ENCODE measurements at regions not wholly inside any gene's neighbourhood (a gene's known extent, or its start where the extent isn't known, plus 50 kb on each side); places are given as distances from the start of the nearest gene placed in this dataset.
"Not testable (repeated sequence)": the region's sequence is repeated elsewhere in the genome, so short reads cannot be mapped to it uniquely, and the experiment has no call there.

- Histone ChIP-seq H3K27me3 (ENCODE audit: control insufficient read depth, insufficient read depth, low read length) (no peaks in the 10 kb centered on the region), H3K4me3 (ENCODE audit: low read depth in 2 of 2, low read length in 2 of 2) (peak overlapping the region; percentile 75 to 76), H3K36me3 (ENCODE audit: control insufficient read depth, insufficient read depth, low read length) (no peaks in the 10 kb centered on the region), H3K27ac (ENCODE audit: low read length) (peak overlapping the region; percentile 77), H3K9me3 (ENCODE audit: control insufficient read depth, insufficient read depth, low read depth, low read length) (peaks cover 3% of the 10 kb centered on the region; the same call in 1 of the 2 replicates), H3K4me1 (ENCODE audit: control insufficient read depth, insufficient read depth, low read length) (peaks cover 10% of the 10 kb centered on the region)
- in situ Hi-C loops (cut with HindIII; ENCODE audit: low pct_unique_long_range_greater_than_20kb, low sequenced_read_pairs) (no loop called here), intact Hi-C loops (cut with micrococcal nuclease; ENCODE audit: unreplicated experiment) (loop anchor here (10.0 kb wide), 2 partner anchors 83 to 137 kb away; partner anchors contain the start of gene HMGA2)
- BruUV-seq (replicated peaks) = no TSS peak
- ChIA-PET CTCF (no interaction called here), POLR2A (no interaction called here)
- TF ChIP-seq SIN3A (IDR thresholded peaks at IDR 0.05; ENCODE audit: borderline replicate concordance, insufficient read depth, low read depth, low read length) (no peak; the same call in 1 of the 2 replicates), POLR2AphosphoS5 (IDR thresholded peaks at IDR 0.05; ENCODE audit: low read depth, low read length) (no peak), TCF7L2 (IDR thresholded peaks at IDR 0.05; ENCODE audit: low read depth, low read length) (no peak)
- TF ChIP-seq, protein P1, sequence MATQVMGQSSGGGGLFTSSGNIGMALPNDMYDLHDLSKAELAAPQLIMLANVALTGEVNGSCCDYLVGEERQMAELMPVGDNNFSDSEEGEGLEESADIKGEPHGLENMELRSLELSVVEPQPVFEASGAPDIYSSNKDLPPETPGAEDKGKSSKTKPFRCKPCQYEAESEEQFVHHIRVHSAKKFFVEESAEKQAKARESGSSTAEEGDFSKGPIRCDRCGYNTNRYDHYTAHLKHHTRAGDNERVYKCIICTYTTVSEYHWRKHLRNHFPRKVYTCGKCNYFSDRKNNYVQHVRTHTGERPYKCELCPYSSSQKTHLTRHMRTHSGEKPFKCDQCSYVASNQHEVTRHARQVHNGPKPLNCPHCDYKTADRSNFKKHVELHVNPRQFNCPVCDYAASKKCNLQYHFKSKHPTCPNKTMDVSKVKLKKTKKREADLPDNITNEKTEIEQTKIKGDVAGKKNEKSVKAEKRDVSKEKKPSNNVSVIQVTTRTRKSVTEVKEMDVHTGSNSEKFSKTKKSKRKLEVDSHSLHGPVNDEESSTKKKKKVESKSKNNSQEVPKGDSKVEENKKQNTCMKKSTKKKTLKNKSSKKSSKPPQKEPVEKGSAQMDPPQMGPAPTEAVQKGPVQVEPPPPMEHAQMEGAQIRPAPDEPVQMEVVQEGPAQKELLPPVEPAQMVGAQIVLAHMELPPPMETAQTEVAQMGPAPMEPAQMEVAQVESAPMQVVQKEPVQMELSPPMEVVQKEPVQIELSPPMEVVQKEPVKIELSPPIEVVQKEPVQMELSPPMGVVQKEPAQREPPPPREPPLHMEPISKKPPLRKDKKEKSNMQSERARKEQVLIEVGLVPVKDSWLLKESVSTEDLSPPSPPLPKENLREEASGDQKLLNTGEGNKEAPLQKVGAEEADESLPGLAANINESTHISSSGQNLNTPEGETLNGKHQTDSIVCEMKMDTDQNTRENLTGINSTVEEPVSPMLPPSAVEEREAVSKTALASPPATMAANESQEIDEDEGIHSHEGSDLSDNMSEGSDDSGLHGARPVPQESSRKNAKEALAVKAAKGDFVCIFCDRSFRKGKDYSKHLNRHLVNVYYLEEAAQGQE (IDR thresholded peaks at IDR 0.05; ENCODE audit: insufficient read depth in 1 of 2, low read depth in 2 of 2, low read length in 1 of 2) = no peak
- TF ChIP-seq, protein P2, sequence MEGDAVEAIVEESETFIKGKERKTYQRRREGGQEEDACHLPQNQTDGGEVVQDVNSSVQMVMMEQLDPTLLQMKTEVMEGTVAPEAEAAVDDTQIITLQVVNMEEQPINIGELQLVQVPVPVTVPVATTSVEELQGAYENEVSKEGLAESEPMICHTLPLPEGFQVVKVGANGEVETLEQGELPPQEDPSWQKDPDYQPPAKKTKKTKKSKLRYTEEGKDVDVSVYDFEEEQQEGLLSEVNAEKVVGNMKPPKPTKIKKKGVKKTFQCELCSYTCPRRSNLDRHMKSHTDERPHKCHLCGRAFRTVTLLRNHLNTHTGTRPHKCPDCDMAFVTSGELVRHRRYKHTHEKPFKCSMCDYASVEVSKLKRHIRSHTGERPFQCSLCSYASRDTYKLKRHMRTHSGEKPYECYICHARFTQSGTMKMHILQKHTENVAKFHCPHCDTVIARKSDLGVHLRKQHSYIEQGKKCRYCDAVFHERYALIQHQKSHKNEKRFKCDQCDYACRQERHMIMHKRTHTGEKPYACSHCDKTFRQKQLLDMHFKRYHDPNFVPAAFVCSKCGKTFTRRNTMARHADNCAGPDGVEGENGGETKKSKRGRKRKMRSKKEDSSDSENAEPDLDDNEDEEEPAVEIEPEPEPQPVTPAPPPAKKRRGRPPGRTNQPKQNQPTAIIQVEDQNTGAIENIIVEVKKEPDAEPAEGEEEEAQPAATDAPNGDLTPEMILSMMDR (IDR thresholded peaks at IDR 0.05) = no peak
- DNase-seq (ENCODE audit: low read depth, low spot score) (no peak), ATAC-seq (peak; percentile 67)
These were observed 82.6 kb upstream of the HMGA2 start for GRCh38 chr12:65741656-65742017.

- H3K36me3 ChIP-seq (ENCODE audit: control insufficient read depth, insufficient read depth, low read length) = no peaks in the 10 kb centered on the region
- in situ Hi-C loops (cut with HindIII; ENCODE audit: low pct_unique_long_range_greater_than_20kb, low sequenced_read_pairs) = no loop called here
- peak overlapping the region; percentile 77 for H3K27ac ChIP-seq (ENCODE audit: low read length)
- peak overlapping the region; percentile 75 to 76 for H3K4me3 ChIP-seq (ENCODE audit: low read depth in 2 of 2, low read length in 2 of 2)
- ChIA-PET CTCF (interaction anchor here (0.6 kb wide), 1 partner anchor 71 kb away, joined by 4 read pairs; no protein-coding TSS in a partner anchor), POLR2A (no interaction called here)
- intact Hi-C loops (cut with micrococcal nuclease; ENCODE audit: unreplicated experiment) = loop anchor here (10.0 kb wide), 2 partner anchors 82 to 138 kb away; partner anchors contain the start of gene HMGA2
- BruUV-seq (replicated peaks) = no TSS peak
- ATAC-seq = peak; percentile 73
- H3K27me3 ChIP-seq (ENCODE audit: control insufficient read depth, insufficient read depth, low read length) = no peaks in the 10 kb centered on the region
- peaks cover 3% of the 10 kb centered on the region; the same call in 1 of the 2 replicates for H3K9me3 ChIP-seq (ENCODE audit: control insufficient read depth, insufficient read depth, low read depth, low read length)
- TF ChIP-seq SIN3A (IDR thresholded peaks at IDR 0.05; ENCODE audit: borderline replicate concordance, insufficient read depth, low read depth, low read length) (0 out of 2 replicates have a peak, but pooled peaks have one; percentile 51), TCF7L2 (IDR thresholded peaks at IDR 0.05; ENCODE audit: low read depth, low read length) (peak; percentile 98)
- TF ChIP-seq, protein P1 (IDR thresholded peaks at IDR 0.05; ENCODE audit: insufficient read depth in 1 of 2, low read depth in 2 of 2, low read length in 1 of 2) = no peak
- no peak for DNase-seq (ENCODE audit: low read depth, low spot score)
- peaks cover 16% of the 10 kb centered on the region for H3K4me1 ChIP-seq (ENCODE audit: control insufficient read depth, insufficient read depth, low read length)
These were observed 82.0 kb upstream of the HMGA2 start for GRCh38 chr12:65742018-65743010.

DNA sequence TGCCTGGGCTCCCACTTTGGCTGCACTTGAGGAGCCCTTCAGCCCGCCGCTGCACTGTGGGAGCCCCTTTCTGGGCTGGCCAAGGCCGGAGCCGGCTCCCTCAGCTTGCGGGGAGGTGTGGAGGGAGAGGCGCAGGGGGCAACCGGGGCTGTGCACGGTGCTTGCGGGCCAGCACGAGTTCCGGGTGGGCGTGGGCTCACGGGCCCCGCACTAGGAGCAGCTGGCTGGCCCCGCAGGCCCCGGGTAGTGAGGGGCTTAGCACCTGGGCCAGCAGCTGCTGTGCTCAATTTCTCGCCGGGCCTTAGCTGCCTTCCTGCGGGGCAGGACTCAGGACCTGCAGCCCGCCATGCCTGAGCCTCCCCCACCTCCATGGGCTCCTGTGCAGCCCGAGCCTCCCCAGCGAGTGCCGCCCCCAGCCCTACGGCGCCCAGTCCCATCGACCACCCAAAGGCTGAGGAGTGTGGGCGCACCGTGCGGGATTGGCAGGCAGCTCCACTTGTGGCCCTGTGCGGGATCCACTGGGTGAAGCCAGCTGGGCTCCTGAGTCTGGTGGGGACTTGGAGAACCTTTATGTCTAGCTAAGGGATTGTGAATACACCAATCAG lies 79.9 kb upstream of the HMGA2 start:
- H3K27me3 ChIP-seq (ENCODE audit: control insufficient read depth, insufficient read depth, low read length); BruUV-seq (replicated peaks); CTCF ChIA-PET; POLR2A ChIA-PET; H3K27ac ChIP-seq (ENCODE audit: low read length); in situ Hi-C loops (cut with HindIII; ENCODE audit: low pct_unique_long_range_greater_than_20kb, low sequenced_read_pairs); H3K4me3 ChIP-seq (ENCODE audit: low read depth in 2 of 2, low read length in 2 of 2); H3K36me3 ChIP-seq (ENCODE audit: control insufficient read depth, insufficient read depth, low read length); H3K9me3 ChIP-seq (ENCODE audit: control insufficient read depth, insufficient read depth, low read depth, low read length); DNase-seq (ENCODE audit: low read depth, low spot score); ATAC-seq: not testable (repeated sequence)
- H3K4me1 ChIP-seq (ENCODE audit: control insufficient read depth, insufficient read depth, low read length) = peaks cover 16% of the 10 kb centered on the region
- intact Hi-C loops (cut with micrococcal nuclease; ENCODE audit: unreplicated experiment) = loop anchor here (10.0 kb wide), 2 partner anchors 80 to 140 kb away; partner anchors contain the start of gene HMGA2

Measured in Panc1 (cell line).